ENCODE measurements at regions not wholly inside any gene's neighbourhood (a gene's known extent, or its start where the extent isn't known, plus 50 kb on each side); places are given as distances from the start of the nearest gene placed in this dataset.

GRCh38 chr2:63658176-63658968 lies 69.6 kb downstream of the MDH1 start:
- Histone ChIP-seq H3K27me3 (ENCODE audit: control insufficient read depth, insufficient read depth, low read length) (no peaks in the 10 kb centered on the region), H3K36me3 (replicated peaks; ENCODE audit: control insufficient read depth, insufficient read depth, low read length) (no peaks in the 10 kb centered on the region), H3K4me3 (ENCODE audit: insufficient read depth, low read depth, low read length) (no peak overlapping the region)
- no peak for DNase-seq

- no peak overlapping the region for H3K4me3 ChIP-seq (ENCODE audit: insufficient read depth, low read depth, low read length)
Observed at GRCh38 chr2:63660060-63660459, 71.3 kb downstream of the MDH1 start.

GRCh38 chr2:63661076-63661475 lies 72.3 kb downstream of the MDH1 start:
- no peaks in the 10 kb centered on the region for H3K36me3 ChIP-seq (replicated peaks; ENCODE audit: control insufficient read depth, insufficient read depth, low read length)
- DNase-seq, result no peak
- no peaks in the 10 kb centered on the region for H3K27me3 ChIP-seq (ENCODE audit: control insufficient read depth, insufficient read depth, low read length)
- H3K4me3 ChIP-seq (ENCODE audit: insufficient read depth, low read depth, low read length), result no peak overlapping the region

More at GRCh38 chr2:63660060-63660459, 71.3 kb downstream of the MDH1 start:
- no peak for DNase-seq
- Histone ChIP-seq H3K36me3 (replicated peaks; ENCODE audit: control insufficient read depth, insufficient read depth, low read length) (no peaks in the 10 kb centered on the region), H3K27me3 (ENCODE audit: control insufficient read depth, insufficient read depth, low read length) (no peaks in the 10 kb centered on the region)

GRCh38 chr2:63662028-63662804 lies 73.5 kb downstream of the MDH1 start:
- Histone ChIP-seq H3K36me3 (replicated peaks; ENCODE audit: control insufficient read depth, insufficient read depth, low read length) (no peaks in the 10 kb centered on the region), H3K27me3 (ENCODE audit: control insufficient read depth, insufficient read depth, low read length) (no peaks in the 10 kb centered on the region), H3K4me3 (ENCODE audit: insufficient read depth, low read depth, low read length) (no peak overlapping the region)
- no peak for DNase-seq

GRCh38 chr2:63663013-63663864 lies 74.5 kb downstream of the MDH1 start:
- DNase-seq, result no peak
- no peak overlapping the region for H3K4me3 ChIP-seq (ENCODE audit: insufficient read depth, low read depth, low read length)
- no peaks in the 10 kb centered on the region for H3K36me3 ChIP-seq (replicated peaks; ENCODE audit: control insufficient read depth, insufficient read depth, low read length)
- H3K27me3 ChIP-seq (ENCODE audit: control insufficient read depth, insufficient read depth, low read length), result no peaks in the 10 kb centered on the region

GRCh38 chr2:63665091-63665490 lies 76.3 kb downstream of the MDH1 start:
- H3K4me3 ChIP-seq (ENCODE audit: insufficient read depth, low read depth, low read length), result no peak overlapping the region
- no peaks in the 10 kb centered on the region for H3K36me3 ChIP-seq (replicated peaks; ENCODE audit: control insufficient read depth, insufficient read depth, low read length)
- DNase-seq, result no peak
- no peaks in the 10 kb centered on the region for H3K27me3 ChIP-seq (ENCODE audit: control insufficient read depth, insufficient read depth, low read length)

- DNase-seq, result no peak
Observed at GRCh38 chr2:63665846-63666475, 77.2 kb downstream of the MDH1 start.

GRCh38 chr2:63667132-63667700 lies 78.5 kb downstream of the MDH1 start:
- Histone ChIP-seq H3K4me3 (ENCODE audit: insufficient read depth, low read depth, low read length) (no peak overlapping the region), H3K27me3 (ENCODE audit: control insufficient read depth, insufficient read depth, low read length) (no peaks in the 10 kb centered on the region), H3K36me3 (replicated peaks; ENCODE audit: control insufficient read depth, insufficient read depth, low read length) (no peaks in the 10 kb centered on the region)
- DNase-seq, result no peak

More at GRCh38 chr2:63665846-63666475, 77.2 kb downstream of the MDH1 start:
- Histone ChIP-seq H3K27me3 (ENCODE audit: control insufficient read depth, insufficient read depth, low read length) (no peaks in the 10 kb centered on the region), H3K36me3 (replicated peaks; ENCODE audit: control insufficient read depth, insufficient read depth, low read length) (no peaks in the 10 kb centered on the region), H3K4me3 (ENCODE audit: insufficient read depth, low read depth, low read length) (no peak overlapping the region)

- Histone ChIP-seq H3K36me3 (replicated peaks; ENCODE audit: control insufficient read depth, insufficient read depth, low read length) (no peaks in the 10 kb centered on the region), H3K4me3 (ENCODE audit: insufficient read depth, low read depth, low read length) (no peak overlapping the region), H3K27me3 (ENCODE audit: control insufficient read depth, insufficient read depth, low read length) (no peaks in the 10 kb centered on the region)
- DNase-seq, result peak; percentile 13
Observed at GRCh38 chr2:63668000-63668399, 79.2 kb downstream of the MDH1 start.

GRCh38 chr2:63668466-63668865 lies 79.7 kb downstream of the MDH1 start:
- no peak overlapping the region for H3K4me3 ChIP-seq (ENCODE audit: insufficient read depth, low read depth, low read length)

GRCh38 chr2:63669596-63669995 lies 80.8 kb downstream of the MDH1 start:
- H3K4me3 ChIP-seq (ENCODE audit: insufficient read depth, low read depth, low read length), result no peak overlapping the region
- no peaks in the 10 kb centered on the region for H3K36me3 ChIP-seq (replicated peaks; ENCODE audit: control insufficient read depth, insufficient read depth, low read length)
- no peak for DNase-seq
- H3K27me3 ChIP-seq (ENCODE audit: control insufficient read depth, insufficient read depth, low read length), result no peaks in the 10 kb centered on the region

More at GRCh38 chr2:63668466-63668865, 79.7 kb downstream of the MDH1 start:
- Histone ChIP-seq H3K27me3 (ENCODE audit: control insufficient read depth, insufficient read depth, low read length) (no peaks in the 10 kb centered on the region), H3K36me3 (replicated peaks; ENCODE audit: control insufficient read depth, insufficient read depth, low read length) (no peaks in the 10 kb centered on the region)
- no peak for DNase-seq

GRCh38 chr2:63673865-63674533 lies 85.2 kb downstream of the MDH1 start:
- no peaks in the 10 kb centered on the region for H3K36me3 ChIP-seq (replicated peaks; ENCODE audit: control insufficient read depth, insufficient read depth, low read length)
- no peak for DNase-seq
- H3K4me3 ChIP-seq (ENCODE audit: insufficient read depth, low read depth, low read length), result no peak overlapping the region
- no peaks in the 10 kb centered on the region for H3K27me3 ChIP-seq (ENCODE audit: control insufficient read depth, insufficient read depth, low read length)

GRCh38 chr2:63675026-63675425 lies 86.3 kb downstream of the MDH1 start:
- H3K36me3 ChIP-seq (replicated peaks; ENCODE audit: control insufficient read depth, insufficient read depth, low read length), result no peaks in the 10 kb centered on the region
- H3K27me3 ChIP-seq (ENCODE audit: control insufficient read depth, insufficient read depth, low read length), result no peaks in the 10 kb centered on the region
- DNase-seq, result no peak
- no peak overlapping the region for H3K4me3 ChIP-seq (ENCODE audit: insufficient read depth, low read depth, low read length)

Measured in H7 (cell line).